Kidney (tissue), 13 donors: ENCODE measurements at regions not wholly inside any gene's neighbourhood (a gene's known extent, or its start where the extent isn't known, plus 50 kb on each side); places are given as distances from the start of the nearest gene placed in this dataset.

Experiments used
- DNase-seq, 5 donors: peaks; one replicate each; pipeline ENCODE4 v3.0.0-alpha.2; 2013 to 2020
- FAIRE-seq: peaks from 2 replicates; lab custom pipeline; 2012; peaks lifted over from hg19 to GRCh38; lab: Jason Lieb, UNC
- H3K27ac ChIP-seq, 2 donors: one replicate each; pipeline ENCODE4 v1.7.0; 2013; ENCODE audit warnings: low read depth in 2 of 2, low read length in 2 of 2, inconsistent platforms in 1 of 2
- H3K27me3 ChIP-seq: one replicate; pipeline ENCODE4 v1.7.1; 2013; ENCODE audit warnings: low read length, inconsistent platforms; ENCODE audit not compliant: control insufficient read depth, insufficient read depth
- H3K36me3 ChIP-seq, 3 donors: one replicate each; pipeline versions ENCODE4 v1.7.0 to v1.7.1; 2013; ENCODE audit warnings: low read length in 3 of 3, control low read depth in 1 of 3, inconsistent platforms in 1 of 3; ENCODE audit not compliant: insufficient read depth in 3 of 3, control insufficient read depth in 2 of 3
- H3K4me1 ChIP-seq, 3 donors: one replicate each; pipeline versions ENCODE4 v1.7.0 to v1.7.1; 2013; ENCODE audit warnings: low read length in 3 of 3, inconsistent platforms in 1 of 3, low read depth in 1 of 3; ENCODE audit not compliant: control insufficient read depth in 2 of 3, insufficient read depth in 2 of 3
- H3K4me3 ChIP-seq, 3 donors: one replicate each; pipeline versions ENCODE4 v1.7.0 to v1.8.1; 2013; ENCODE audit warnings: low read length in 3 of 3, control low read depth in 1 of 3, inconsistent platforms in 1 of 3
- H3K9ac ChIP-seq, 3 donors: one replicate each; pipeline versions ENCODE4 v1.7.0 to v1.7.1; 2013; ENCODE audit warnings: low read length in 3 of 3, control low read depth in 1 of 3, inconsistent platforms in 1 of 3
- H3K9me3 ChIP-seq, 3 donors: one replicate each; pipeline versions ENCODE4 v1.7.0 to v1.7.1; 2013; ENCODE audit warnings: low read length in 3 of 3, control low read depth in 1 of 3, inconsistent platforms in 1 of 3; ENCODE audit not compliant: control insufficient read depth in 2 of 3, insufficient read depth in 1 of 3
- CTCF ChIP-seq: IDR thresholded peaks from 3 replicates; pipeline ENCODE4 v1.5.1; 2012; ENCODE audit warnings: mild to moderate bottlenecking, moderate library complexity, borderline replicate concordance; ENCODE audit not compliant: insufficient read depth; ENCODE audit errors: extremely low read depth
- intact Hi-C: fragments of 100-400 bp; cut with DNase I; formaldehyde crosslinking; loops from one replicate; pipeline ENCODE4 v1.11.1; 2022
- donor health status: control.
- donor health status: control.
- donor health status: control.
- donor health status: control.
- donor health status: control.
- donor health status: DM: yes; HTN: yes; CAD: no.
- donor health status: Normal renal cell carcinoma (clear cell type).

DNA sequence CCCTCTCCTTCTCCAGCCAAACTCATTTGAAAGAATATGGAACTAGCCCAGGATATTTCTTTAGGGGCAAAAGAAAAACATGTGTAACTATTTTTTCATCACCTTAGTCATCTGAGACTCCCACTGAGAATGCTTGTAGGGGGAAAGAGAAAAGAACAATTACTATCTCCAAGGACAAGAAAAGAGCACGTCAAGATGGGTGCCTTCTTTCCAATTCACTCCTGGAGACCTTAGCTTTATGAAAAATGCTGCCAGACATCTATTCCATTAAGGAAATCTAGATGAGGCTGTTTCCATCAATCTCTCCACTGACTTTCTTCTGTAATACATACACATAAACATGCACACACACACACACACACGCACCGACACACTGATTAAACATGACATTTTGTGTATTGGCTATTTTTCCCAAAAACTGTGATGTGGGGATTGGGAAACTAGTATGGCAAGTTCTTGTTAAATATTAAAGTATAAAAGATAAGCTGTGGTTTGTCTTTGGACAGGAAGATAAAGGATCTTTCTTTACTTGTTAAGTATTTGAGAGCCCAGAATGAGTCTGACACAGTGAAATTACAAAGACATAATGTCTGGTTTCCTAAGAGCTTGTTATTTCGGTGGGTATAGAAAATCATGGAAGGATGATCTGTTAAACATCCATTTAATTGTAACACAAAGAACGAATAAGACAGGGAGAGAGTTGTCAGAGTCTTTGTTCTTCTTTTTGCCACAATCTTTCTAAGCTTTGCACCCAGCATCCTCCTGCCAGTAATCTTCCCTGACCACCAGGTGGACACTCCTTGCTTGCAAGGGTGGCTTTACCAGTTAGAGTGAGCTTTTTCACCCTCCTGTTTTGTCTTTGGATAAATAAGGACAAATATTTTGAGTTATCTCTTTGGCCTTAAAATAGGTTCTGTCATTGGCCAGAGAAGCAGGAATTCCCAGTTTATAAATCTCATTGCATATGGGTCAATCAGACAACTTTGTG is 177.3 kb upstream of the TMEM72 start:
- no peaks in the 10 kb centered on the region for H3K9me3 ChIP-seq
- no peaks in the 10 kb centered on the region for H3K36me3 ChIP-seq
- intact Hi-C loops, result no loop called here
- H3K4me1 ChIP-seq, result no peaks in the 10 kb centered on the region
- DNase-seq (no peak), FAIRE-seq (no peak)
- H3K4me3 ChIP-seq, result no peak overlapping the region
- TF ChIP-seq CTCF, result peak; percentile 33
- no peaks in the 10 kb centered on the region for H3K27me3 ChIP-seq
- H3K9ac ChIP-seq, result no peak overlapping the region
- H3K27ac ChIP-seq, result no peak overlapping the region

- Histone ChIP-seq H3K9ac (no peak overlapping the region), H3K4me3 (no peak overlapping the region), H3K27ac (no peak overlapping the region), H3K9me3 (no peaks in the 10 kb centered on the region), H3K27me3 (no peaks in the 10 kb centered on the region), H3K36me3 (no peaks in the 10 kb centered on the region), H3K4me1 (no peaks in the 10 kb centered on the region)
- no peak for TF ChIP-seq CTCF
- peak in 3 of 5 donors; percentile 62 to 84 (median 80) for DNase-seq
- no peak for FAIRE-seq
- intact Hi-C loops, result no loop called here
Observed at GRCh38 chr10:44742248-44742647, 168.9 kb upstream of the TMEM72 start.

DNA sequence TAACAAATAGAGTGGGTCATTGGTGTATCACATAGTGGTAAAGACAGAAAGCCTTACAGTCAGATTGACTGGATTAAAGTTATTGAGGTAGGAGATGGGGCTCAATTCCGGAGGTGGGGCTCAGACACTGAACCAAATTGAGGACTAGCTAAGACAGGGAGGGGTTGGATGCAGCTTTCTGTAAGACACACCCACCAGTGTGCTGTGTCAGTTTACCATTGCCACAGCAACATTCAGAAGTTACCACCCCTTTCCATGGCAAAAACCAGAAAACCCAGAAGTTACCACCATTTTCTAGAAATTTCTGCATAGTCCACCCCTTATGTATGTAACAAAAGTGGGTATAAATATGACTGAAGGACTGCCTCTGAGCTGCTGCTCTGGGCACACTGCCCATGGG is 167.6 kb upstream of the TMEM72 start:
- H3K9ac ChIP-seq, result no peak overlapping the region
- H3K27ac ChIP-seq, result no peak overlapping the region
- H3K9me3 ChIP-seq, result peaks cover 0 to 4% (median 0%) of the 10 kb centered on the region in 3 donors
- no peak overlapping the region for H3K4me3 ChIP-seq
- no peaks in the 10 kb centered on the region for H3K4me1 ChIP-seq
- DNase-seq (no peak), FAIRE-seq (no peak)
- intact Hi-C loops, result no loop called here
- H3K27me3 ChIP-seq, result no peaks in the 10 kb centered on the region
- H3K36me3 ChIP-seq, result no peaks in the 10 kb centered on the region
- no peak for TF ChIP-seq CTCF
